NB4 (cell line): ENCODE measurements at regions not wholly inside any gene's neighbourhood (a gene's known extent, or its start where the extent isn't known, plus 50 kb on each side); places are given as distances from the start of the nearest gene placed in this dataset.
"Not testable (repeated sequence)": the region's sequence is repeated elsewhere in the genome, so short reads cannot be mapped to it uniquely, and the experiment has no call there.

Experiments
- DNase-seq: peaks from one replicate; pipeline ENCODE4 v3.0.0; 2010; ENCODE audit warnings: low read depth
- H3K4me3 ChIP-seq: one replicate; pipeline ENCODE4 v1.5.1; 2011; ENCODE audit warnings: mild to moderate bottlenecking, low read depth, low read length, moderate library complexity
- CTCF ChIP-seq: IDR thresholded peaks from one replicate; pipeline ENCODE4 v1.5.1; 2012; ENCODE audit warnings: low read depth, low read length
- MAX ChIP-seq: IDR thresholded peaks from 2 replicates; pipeline ENCODE4 v1.6.1; 2011; ENCODE audit warnings: low read depth, low read length
- MYC ChIP-seq: IDR thresholded peaks from 2 replicates; pipeline ENCODE4 v1.6.1; 2011; ENCODE audit warnings: low read depth, low read length
- POLR2A ChIP-seq: IDR thresholded peaks from 2 replicates; pipeline ENCODE4 v1.6.1; 2011; ENCODE audit warnings: mild to moderate bottlenecking; ENCODE audit not compliant: insufficient read length; ENCODE audit errors: extremely low read depth

GRCh38 chr9:78994471-78994870, 577.3 kb upstream of the TLE4 start:
- no peak for DNase-seq
- TF ChIP-seq POLR2A (no peak), CTCF (no peak), MAX (no peak), MYC (no peak)
- H3K4me3 ChIP-seq: no peak overlapping the region

- H3K4me3 ChIP-seq, DNase-seq: not testable (repeated sequence)
These were observed 576.8 kb upstream of the TLE4 start for GRCh38 chr9:78994974-78995373.

- no peak overlapping the region for H3K4me3 ChIP-seq
- no peak for TF ChIP-seq POLR2A
- no peak for TF ChIP-seq MAX
- TF ChIP-seq MYC: no peak
- TF ChIP-seq CTCF: no peak
- no peak for DNase-seq
These were observed 574.5 kb upstream of the TLE4 start for GRCh38 chr9:78997296-78997695.

GRCh38 chr9:79000230-79001002, 571.3 kb upstream of the TLE4 start:
- TF ChIP-seq MYC: no peak
- no peak for TF ChIP-seq CTCF
- TF ChIP-seq MAX: no peak
- no peak for TF ChIP-seq POLR2A
- no peak for DNase-seq
- H3K4me3 ChIP-seq: no peak overlapping the region

- H3K4me3 ChIP-seq: no peak overlapping the region
- DNase-seq: no peak
- TF ChIP-seq CTCF (no peak), POLR2A (no peak), MAX (no peak), MYC (no peak)
These were observed 570.8 kb upstream of the TLE4 start for GRCh38 chr9:79001012-79001411.

- DNase-seq: no peak
- no peak overlapping the region for H3K4me3 ChIP-seq
- TF ChIP-seq MAX (no peak), CTCF (no peak), MYC (no peak), POLR2A (no peak)
These were observed 568.3 kb upstream of the TLE4 start for GRCh38 chr9:79003514-79003913.
